Tongue (tissue), 1 donor: ENCODE measurements at regions not wholly inside any gene's neighbourhood (a gene's known extent, or its start where the extent isn't known, plus 50 kb on each side); places are given as distances from the start of the nearest gene placed in this dataset.

Experiments used
- DNase-seq: peaks from one replicate; pipeline ENCODE4 v3.0.0-alpha.2; 2015

DNA sequence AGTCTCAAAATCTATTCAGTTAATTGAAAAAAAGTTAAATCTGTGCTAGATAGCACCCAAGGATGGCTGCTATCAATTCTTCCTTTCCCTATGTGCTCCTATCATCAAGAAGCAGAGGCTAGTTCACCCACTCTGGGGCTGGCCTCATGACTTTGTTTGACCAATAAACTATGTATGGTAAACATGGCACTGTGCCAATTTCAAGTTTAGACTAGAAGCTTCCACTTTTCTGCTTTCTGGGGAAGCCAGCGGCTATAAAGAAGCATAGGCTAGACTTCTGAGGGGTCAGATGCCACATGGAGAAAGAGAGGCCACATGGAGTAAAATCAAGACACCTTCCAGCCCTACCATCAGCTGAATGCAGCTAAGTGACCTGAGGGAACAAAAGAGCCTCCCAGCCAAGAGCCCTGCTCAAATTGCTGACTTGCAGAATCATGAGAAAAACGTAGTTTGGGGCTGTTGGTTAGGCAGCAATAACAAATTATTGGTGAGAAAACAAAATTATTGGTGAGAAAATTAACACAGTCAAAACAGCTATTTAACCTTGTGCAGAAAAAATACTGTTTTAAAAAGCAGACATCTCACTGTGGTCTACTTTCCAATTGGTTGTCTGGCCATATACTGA is 86.5 kb upstream of the SLC14A2 start:
- DNase-seq = no peak

DNA sequence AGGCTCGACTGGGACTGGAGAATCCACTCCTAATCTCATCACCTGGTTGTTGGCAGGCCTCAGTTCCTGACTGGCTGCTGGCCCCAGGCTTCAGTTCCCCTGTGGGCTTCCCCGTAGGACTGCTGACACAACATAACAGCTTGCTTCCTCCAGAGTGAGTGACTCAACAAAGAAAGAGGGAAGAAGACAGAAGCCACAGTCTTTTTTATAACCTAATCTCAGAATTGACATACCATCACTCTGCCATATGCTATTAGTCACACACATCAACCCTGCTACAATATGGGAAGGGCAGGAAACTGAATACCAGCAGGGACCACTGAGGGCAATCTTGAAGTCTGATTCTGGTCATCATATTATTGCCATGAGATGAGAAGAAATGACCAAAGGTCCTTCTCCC is 76.8 kb upstream of the SLC14A2 start:
- no peak for DNase-seq

DNA sequence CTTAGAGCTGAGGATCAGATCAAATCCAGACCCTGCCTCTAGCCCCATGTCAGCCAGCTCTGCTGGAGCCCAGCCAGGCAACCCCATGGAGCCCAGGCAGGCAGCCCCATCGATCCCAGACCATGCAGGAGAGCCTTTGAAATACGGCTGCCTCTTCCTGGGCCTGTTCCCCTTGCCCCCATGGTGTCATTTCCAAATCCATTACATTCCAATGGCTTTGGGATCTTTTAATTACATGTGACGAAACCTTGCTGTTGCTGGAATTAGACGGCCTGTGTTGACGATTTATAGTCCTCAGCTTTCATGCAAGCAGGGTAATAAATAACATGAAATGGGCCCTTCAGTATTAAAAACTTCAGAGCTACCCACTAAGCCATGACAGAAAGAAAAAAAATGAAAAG is 75.8 kb upstream of the SLC14A2 start:
- DNase-seq = no peak

DNA sequence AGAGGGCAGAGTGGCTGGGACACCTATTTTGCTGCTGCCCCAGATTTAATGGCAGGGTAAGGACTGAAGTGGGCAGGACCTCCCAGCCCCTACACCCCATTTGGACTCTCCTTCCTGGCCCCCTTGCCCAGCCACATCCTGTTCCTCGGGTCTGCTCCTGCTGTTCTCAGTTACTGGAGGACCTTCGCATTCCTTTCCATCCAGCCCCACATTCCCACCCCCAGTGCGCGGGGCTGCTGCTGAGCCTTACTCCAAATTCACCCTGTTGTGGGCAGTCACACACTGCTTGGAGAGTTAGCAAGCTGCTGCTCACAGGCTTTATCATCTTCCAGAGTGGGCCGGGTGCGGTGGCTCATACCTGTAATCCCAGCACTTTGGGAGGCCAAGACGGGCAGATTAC is 75.2 kb upstream of the SLC14A2 start:
- no peak for DNase-seq

DNA sequence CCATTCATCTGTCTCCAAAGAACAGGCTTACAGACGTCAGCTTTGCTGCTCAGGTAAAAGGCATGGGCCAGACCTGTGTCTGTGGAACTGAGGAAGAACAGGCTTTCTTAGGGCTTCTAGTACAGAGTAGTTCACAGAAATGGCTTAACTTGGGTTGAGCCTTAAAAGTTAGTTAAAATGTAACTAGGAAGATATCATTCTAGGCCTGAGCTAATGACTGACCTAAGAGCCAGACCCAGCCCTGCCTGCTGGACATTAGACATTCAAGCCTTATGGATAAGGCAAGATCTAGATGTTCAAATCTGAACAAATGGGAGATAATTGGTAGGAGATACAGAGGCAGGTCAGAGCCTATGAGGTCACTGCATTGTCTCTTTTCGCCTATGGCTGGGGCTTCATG is 73.9 kb upstream of the SLC14A2 start:
- no peak for DNase-seq

DNA sequence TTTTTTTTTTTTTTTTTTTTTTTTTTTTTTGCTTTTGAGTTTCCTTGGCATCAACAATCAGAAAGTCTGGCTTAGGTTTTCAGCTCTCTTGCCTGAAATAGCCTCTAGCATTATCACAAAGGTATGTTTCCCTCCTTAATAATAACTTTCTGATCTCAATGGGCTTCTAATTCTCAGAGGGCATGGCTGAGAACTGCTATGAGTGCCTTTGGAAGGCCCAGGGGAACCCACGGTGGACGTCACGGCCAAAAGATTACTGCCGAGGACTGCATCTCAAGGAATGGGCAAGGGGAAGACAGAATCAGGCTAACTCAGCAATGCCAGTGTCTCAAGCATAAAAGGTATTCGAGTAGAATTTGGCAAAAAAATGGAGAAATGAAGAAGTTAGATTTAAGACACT is 73.2 kb upstream of the SLC14A2 start:
- no peak for DNase-seq

DNA sequence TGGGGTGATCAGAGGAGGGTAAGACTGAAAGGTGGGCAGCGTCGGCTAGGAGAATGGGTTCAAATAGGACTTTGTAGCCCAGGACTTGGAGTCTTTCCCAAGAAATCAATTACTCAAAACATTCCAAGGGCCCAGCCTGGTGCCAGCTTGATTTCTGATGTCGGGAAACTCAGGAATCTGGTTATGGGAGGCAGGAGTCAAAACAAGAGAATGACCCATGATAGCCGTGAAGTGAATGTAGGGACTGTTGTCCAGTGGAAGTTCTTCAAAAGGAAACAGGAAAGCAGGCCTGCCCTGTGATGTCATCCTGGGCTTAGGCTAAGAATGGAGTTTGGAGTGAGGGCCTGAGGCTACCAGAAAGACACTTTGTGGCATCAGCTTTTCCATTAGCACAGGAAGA is 67.4 kb upstream of the SLC14A2 start:
- DNase-seq = no peak

DNA sequence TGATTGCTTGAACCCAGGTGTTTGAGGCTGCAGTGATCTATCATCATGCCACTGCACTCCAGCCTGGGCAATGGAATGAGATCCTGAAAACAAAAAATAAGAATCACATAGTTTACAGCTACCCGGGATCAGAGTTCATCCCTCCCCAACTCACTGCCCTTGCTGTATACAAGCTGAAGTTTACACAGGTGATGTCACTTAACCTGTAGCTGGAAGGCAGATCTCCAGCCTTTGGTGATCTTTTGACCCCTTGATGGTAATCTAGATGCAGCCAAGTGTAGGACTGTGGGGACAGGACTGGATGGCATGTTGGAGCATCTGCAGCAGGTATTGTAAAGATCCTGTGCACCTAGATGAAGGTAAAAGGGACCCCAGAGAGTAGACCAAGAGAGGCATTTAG is 66.7 kb upstream of the SLC14A2 start:
- DNase-seq = no peak

DNA sequence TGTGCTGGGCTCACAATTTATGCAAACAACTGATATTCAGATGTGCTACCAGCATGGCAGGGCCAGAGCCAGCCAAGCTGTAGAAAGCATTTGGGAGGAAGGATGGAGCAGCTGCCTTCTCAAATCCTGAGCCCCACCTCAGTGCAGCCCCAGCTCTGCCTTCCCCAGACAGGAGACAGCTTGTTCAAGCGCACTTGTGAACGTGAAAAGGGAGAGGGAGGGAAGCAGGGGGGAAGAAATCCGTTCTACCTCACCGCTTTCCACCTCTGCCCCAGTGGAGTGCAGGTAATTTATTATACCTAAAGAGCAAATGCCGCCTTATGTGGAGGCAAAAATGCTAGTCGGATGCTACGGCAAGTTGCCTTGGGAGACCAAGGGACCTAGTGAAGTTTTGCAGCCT is 66.0 kb upstream of the SLC14A2 start:
- DNase-seq = no peak

DNA sequence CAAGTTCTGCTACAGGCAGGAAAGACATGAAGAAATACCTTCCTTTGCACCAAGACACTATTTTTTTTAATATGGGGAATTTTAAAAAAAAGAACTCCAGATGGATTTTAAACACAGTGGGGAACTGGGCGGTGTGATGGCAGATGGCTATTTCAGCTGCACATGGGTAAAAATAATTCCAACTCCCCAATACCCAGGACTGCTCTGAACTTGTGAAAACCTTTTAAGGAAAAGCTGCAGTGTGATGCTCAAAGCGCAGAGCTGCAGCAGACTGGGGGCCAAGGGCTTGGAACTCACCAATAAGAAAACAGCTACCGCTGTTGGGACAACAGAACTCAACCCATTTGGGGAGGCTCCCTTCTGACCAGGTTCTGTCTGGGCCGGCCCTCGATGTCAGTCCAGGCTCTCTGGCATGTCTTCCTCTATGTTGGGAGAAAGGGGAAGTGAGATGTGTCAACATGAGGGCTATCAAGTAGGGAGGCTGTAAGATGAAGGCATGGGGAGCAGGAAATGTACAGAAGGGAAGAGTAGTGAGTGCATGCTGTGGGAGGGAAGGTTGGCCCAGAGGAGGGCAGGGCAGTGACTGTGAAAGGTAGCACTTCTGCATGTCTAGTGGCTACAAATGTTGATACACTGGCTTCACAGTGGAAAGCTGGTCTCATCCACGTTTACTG is 64.0 kb upstream of the SLC14A2 start:
- no peak for DNase-seq

DNA sequence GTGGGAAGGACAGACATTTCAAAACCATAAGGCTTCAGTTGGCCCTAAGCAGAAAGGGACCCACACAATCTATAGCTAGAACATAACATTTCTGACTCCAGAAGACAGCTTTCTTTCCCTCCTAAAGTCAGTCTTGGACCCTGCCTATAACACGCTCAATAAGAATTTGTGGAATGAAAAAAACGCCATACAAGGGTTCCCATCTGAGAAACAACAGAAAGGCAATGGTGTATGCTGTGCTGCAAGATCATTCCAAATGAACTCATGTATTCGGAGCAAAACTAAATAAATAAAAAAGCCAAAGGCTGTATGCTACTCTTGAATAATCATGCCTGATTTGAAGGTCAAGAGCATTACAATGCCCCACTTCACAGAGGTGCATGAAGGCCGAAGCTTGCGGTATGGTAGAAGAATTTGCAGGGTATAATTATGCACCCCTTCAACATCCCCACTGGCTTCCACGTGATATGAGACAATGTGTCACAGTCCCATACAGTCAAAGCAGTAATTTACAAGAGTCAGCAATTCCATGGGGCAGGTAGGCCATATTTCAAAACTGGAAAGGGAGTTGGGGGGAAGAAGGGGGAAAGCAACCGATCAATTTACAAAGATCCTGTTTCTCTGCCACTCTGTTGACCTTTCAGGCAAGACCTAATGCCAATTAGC is 61.4 kb upstream of the SLC14A2 start:
- DNase-seq = no peak

DNA sequence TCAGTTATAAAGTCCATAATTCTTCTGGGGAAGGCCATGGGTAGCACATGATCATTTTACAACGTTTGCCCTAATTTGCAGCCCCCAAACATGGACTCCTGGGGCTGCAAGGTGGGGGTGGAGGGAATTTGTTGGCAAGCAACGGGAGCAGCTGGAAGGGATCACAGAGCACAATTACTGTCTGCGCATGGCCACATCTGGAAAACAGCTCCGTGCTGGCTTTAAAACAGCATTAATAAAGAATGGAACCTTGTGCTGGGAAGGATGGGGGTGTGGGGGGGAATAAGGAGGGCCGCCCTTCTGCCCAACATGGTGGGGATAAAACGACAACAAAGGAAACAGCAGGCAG is 60.9 kb upstream of the SLC14A2 start:
- DNase-seq = peak; percentile 83

DNA sequence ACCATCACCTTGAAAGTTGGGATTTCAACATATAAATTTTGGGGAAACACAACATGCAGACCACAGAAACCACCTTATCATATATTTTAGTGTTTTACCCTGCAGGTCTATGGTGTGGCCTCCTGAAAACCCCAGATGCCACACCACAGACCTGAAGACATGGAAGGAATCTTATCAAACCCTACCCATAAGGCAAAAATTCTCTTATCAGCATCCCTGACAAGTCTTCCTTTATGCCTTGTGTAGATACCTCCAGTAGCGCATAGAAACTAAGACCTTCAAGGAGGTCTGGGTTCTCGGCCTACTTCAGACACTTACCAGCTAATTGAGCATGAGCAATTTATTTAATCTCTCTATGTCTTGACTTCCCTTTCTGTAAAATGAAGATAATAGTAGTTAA is 59.1 kb upstream of the SLC14A2 start:
- DNase-seq = no peak

DNA sequence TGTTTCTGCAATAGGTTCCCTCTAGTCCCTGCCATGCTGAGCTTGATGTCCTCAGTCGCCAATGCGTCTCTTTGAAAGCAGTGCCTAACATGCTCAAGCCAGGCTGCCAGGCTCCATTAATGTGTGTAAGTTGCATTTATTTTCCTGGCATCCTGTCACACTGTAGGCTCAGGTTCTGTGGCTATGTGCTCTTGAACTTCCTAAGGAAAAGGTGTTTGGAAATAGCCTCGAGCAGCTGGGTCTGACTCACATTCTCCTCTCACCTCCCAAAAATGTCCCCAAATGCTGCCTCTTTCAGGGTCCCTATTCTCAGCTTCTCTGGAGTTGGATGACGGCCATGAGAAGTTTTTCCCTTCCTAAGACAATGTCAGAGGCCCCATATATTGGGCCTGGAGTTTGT is 58.0 kb upstream of the SLC14A2 start:
- peak; percentile 9 for DNase-seq

DNA sequence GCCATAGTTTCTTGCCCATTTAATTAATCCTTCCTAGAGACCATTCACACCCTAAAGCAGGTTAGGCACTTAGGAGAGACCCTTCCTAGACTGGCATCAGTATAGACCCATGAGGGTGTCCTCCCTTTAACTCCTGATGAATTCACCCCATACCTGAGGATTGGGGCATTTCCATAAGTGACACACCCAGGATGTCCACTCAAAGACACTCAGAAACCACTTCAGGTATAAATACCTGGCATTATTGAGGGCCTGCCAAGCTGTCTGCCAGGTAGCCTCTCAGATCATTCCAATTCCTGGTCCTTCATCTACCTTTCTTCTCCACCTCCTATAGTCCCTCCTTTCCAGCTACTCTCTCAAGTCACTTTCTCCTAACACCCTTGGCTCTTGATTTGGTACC is 57.5 kb upstream of the SLC14A2 start:
- DNase-seq = no peak

DNA sequence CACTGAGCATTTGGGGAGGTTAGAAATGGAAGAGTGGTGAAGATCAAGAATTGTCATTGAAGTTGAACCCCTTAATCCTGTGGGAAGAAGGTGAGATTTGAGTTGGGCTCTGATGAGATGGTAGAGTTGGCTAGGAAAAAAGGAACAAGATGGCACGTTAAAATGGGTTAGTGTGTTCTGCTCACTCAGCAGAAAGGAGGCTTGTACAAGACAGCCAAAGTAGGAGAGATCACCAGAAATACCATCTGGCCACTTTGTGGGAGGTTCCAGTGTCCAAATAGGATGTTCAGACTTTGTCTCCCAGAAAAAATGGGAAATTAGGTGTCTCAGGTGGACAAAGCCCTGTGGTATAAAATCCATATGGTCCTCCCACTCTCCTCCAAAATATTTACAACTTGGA is 56.0 kb upstream of the SLC14A2 start:
- DNase-seq = no peak

DNA sequence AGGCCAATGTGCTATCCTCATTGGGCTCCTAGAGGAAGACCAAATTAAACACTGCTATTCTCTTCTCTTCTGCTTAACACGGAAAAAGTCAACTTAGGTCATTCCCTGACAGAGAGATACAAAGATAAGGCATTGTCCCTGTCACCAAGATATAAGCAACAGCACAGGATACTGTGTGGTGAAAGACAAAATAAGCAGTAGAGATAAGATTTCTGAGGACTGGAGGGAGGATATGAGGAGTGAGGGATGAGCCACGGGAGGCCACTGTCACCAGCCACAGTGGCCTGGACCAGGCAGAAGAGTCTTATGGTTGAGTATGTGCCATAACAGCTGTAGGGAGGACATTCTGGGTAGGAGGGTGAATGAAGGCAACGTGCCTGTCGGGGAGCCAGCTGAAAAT is 54.4 kb upstream of the SLC14A2 start:
- DNase-seq = no peak

DNA sequence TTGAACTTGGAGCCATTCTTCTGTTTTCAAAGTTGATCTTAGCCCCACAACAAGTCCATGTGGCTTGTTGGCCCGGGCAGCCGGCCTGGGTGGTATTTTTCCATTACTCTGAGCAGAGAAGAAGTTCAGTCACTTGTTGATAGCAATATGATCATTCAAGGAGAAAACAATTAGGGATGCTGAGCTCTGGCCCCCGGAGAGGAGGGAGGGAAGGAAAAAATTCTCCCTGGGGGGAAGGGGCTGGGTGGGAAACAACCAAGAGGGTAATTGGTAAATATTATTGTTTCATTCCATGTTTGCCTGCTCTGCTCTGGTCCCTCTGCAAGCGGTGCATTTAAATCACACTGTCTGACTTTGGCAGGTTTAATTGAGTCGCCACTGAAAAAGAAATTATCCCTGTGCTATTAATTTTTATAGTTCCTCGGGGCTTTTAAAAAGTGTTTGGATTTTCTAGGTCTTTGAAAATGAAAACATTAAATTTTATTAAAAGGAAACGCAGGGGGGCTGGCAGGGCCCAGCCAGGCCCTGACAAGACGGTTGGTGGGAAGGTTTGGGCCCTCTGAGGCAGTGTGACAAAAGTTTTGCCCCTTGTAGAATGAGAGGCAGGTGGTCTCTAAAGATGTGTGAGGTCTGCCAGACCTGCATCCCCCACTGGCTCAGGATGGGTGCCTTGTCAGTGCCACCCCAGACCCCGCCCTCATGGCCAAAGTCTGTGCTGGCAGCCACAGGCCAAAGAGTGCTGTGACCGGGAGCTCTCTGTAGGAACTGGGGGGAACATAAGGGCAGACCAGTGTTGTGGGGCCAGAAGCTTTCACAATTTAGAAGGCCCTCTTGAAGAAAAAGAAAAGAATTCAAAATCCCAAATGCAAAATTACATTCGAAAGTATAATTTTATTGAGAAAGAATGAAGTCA is 52.5 kb upstream of the SLC14A2 start:
- DNase-seq = no peak

DNA sequence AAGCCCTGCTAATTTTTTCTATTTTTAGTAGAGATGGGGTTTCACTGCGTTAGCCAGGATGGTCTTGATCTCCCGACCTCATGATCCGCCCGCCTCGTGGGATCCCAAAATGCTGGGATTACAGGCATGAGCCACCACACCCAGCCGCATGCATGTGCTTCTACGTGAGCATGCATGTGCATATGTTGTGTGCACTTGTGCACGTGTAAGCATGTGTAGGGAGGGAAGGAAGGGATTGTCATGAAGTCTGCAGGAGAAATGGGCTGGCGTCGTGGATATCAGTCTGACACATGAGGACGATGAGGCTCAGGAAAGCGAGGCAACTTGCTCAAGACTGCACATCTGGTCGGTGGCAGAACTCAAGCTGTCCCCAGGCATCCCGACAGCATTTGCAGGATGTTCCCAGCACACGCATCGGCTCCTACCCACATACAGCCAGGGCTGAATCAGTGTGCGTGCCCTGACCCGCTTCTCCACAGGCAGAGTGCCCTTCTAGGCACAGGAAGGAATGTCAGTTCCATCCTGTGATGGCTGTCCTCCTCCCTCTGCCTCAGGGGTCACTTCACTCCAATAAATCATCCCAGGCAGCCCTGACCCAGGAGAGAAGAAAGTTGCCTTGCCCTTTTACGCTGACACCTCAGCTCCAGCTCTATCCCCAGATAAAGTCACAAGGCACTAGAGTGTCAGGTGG is 49.9 kb upstream of the SLC14A2 start:
- no peak for DNase-seq
